ENCODE measurements at regions not wholly inside any gene's neighbourhood (a gene's known extent, or its start where the extent isn't known, plus 50 kb on each side); places are given as distances from the start of the nearest gene placed in this dataset.
"Not testable (repeated sequence)": the region's sequence is repeated elsewhere in the genome, so short reads cannot be mapped to it uniquely, and the experiment has no call there.

DNA sequence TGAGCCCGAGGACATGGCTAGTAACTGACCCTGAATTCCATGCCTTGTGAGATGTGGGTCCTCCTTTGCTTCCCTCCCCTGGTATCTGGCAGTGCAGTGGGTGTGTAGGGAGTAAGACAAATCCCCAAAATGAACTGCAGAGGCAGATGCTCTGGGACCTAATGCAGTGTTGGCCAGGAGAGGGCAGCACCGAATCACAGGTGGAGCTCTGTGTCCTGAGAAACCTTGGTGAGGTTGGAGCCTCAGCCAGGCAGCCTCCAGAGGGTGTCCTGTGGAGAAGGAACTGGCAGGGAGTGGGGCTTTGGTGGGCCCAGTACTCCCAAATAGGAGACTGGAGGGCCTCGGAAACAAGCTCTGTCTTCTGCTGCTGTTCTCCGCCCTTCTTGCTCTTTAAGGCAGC is 209.9 kb downstream of the CCNG2 start:
- not testable (repeated sequence) for H3K9ac ChIP-seq (ENCODE audit: extremely low read depth, low read length, poor library complexity, severe bottlenecking); H3K27me3 ChIP-seq (ENCODE audit: control insufficient read depth, insufficient read depth, low read length, poor library complexity, severe bottlenecking); H3K36me3 Mint-ChIP-seq (ENCODE audit: low read depth); H3K4me3 Mint-ChIP-seq; H3K36me3 ChIP-seq (ENCODE audit: control insufficient read depth, insufficient read depth, low read length); H3K27ac ChIP-seq (ENCODE audit: low read depth, low read length); H3K27ac Mint-ChIP-seq; H3K9me3 ChIP-seq (ENCODE audit: control insufficient read depth, low read length); H3K9me3 Mint-ChIP-seq; H3K4me1 Mint-ChIP-seq; DNase-seq; H3K4me1 ChIP-seq (ENCODE audit: control insufficient read depth, insufficient read depth, low read length); H3K4me3 ChIP-seq (ENCODE audit: low read length)
- WGBS, 2 experiments (ENCODE audit: insufficient coverage in 1 of 2, insufficient read length in 1 of 2) = 60% methylated on average over 3 of the region's 4 CpGs; no CpG with 5 or more reads in 1 of the 2 experiments
- peaks cover 21% of the 10 kb centered on the region for H3K27me3 Mint-ChIP-seq (ENCODE audit: insufficient read depth)
- TF ChIP-seq, protein P1, sequence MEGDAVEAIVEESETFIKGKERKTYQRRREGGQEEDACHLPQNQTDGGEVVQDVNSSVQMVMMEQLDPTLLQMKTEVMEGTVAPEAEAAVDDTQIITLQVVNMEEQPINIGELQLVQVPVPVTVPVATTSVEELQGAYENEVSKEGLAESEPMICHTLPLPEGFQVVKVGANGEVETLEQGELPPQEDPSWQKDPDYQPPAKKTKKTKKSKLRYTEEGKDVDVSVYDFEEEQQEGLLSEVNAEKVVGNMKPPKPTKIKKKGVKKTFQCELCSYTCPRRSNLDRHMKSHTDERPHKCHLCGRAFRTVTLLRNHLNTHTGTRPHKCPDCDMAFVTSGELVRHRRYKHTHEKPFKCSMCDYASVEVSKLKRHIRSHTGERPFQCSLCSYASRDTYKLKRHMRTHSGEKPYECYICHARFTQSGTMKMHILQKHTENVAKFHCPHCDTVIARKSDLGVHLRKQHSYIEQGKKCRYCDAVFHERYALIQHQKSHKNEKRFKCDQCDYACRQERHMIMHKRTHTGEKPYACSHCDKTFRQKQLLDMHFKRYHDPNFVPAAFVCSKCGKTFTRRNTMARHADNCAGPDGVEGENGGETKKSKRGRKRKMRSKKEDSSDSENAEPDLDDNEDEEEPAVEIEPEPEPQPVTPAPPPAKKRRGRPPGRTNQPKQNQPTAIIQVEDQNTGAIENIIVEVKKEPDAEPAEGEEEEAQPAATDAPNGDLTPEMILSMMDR (conservative IDR thresholded peaks at IDR 0.05) = peak; percentile 58

DNA sequence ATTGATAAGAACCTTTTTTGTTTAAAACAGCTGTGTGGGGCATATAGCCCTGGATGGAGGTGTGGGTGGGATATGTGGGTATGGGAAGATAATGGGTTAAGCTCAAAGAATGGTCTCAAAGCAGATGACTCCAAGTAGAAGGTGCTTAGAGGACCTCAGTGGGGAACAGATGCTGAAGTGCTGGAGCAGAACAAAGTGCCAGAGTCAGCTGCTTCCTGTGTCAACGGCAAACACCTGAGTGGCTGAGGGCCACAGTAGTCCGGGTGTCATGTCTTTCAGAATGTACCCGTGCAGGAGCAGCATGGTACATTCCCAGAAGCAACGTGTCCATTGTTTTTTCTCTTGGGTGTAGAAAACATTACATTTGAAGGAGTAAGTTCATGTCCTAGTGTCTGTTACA is 210.6 kb downstream of the CCNG2 start:
- Histone ChIP-seq H3K27me3 (ENCODE audit: control insufficient read depth, insufficient read depth, low read length, poor library complexity, severe bottlenecking) (peaks cover 4% of the 10 kb centered on the region), H3K9ac (ENCODE audit: extremely low read depth, low read length, poor library complexity, severe bottlenecking) (no peak overlapping the region), H3K27ac (ENCODE audit: low read depth, low read length) (no peak overlapping the region), H3K36me3 (ENCODE audit: control insufficient read depth, insufficient read depth, low read length) (no peaks in the 10 kb centered on the region), H3K4me1 (ENCODE audit: control insufficient read depth, insufficient read depth, low read length) (no peaks in the 10 kb centered on the region), H3K4me3 (ENCODE audit: low read length) (no peak overlapping the region), H3K9me3 (ENCODE audit: control insufficient read depth, low read length) (no peaks in the 10 kb centered on the region)
- Mint-ChIP-seq H3K27ac (no peak overlapping the region), H3K4me3 (no peak overlapping the region), H3K4me1 (peaks cover 1% of the 10 kb centered on the region), H3K9me3 (no peaks in the 10 kb centered on the region), H3K36me3 (ENCODE audit: low read depth) (no peaks in the 10 kb centered on the region), H3K27me3 (ENCODE audit: insufficient read depth) (peaks cover 21% of the 10 kb centered on the region)
- DNase-seq = no peak
- TF ChIP-seq, protein P1 (conservative IDR thresholded peaks at IDR 0.05) = no peak
- WGBS, 2 experiments (ENCODE audit: insufficient coverage in 1 of 2, insufficient read length in 1 of 2) = 75 to 83% methylated on average over 3 to 4 of the region's 4 CpGs

DNA sequence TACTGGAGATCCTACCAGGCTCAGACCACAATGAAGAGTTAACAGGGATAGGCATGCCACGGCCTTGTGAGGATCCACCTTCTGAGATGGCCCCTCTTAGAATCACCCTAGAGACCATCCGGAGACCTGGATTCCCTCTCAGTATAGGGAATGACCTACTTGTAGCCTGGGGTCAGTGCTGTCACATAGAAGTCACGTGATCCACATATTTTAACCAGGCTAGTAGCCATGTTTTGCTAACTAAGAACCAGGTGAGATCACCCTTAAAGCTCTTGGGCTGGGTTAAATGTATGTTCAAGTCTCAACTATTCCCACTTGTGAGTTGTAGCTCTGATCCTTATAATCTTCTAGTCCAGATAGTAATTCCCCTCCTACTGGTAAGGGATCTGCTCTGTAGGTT is 215.4 kb downstream of the CCNG2 start:
- H3K27me3 ChIP-seq (ENCODE audit: control insufficient read depth, insufficient read depth, low read length, poor library complexity, severe bottlenecking) = peaks cover 4% of the 10 kb centered on the region
- no peak overlapping the region for H3K9ac ChIP-seq (ENCODE audit: extremely low read depth, low read length, poor library complexity, severe bottlenecking)
- H3K9me3 ChIP-seq (ENCODE audit: control insufficient read depth, low read length) = no peaks in the 10 kb centered on the region
- peaks cover 22% of the 10 kb centered on the region for H3K27me3 Mint-ChIP-seq (ENCODE audit: insufficient read depth)
- H3K4me1 ChIP-seq (ENCODE audit: control insufficient read depth, insufficient read depth, low read length) = no peaks in the 10 kb centered on the region
- DNase-seq = no peak
- 78 to 86% methylated on average over 3 of the region's 3 CpGs for WGBS, 2 experiments (ENCODE audit: insufficient coverage in 1 of 2, insufficient read length in 1 of 2)
- H3K4me3 ChIP-seq (ENCODE audit: low read length) = no peak overlapping the region
- no peaks in the 10 kb centered on the region for H3K36me3 Mint-ChIP-seq (ENCODE audit: low read depth)
- no peaks in the 10 kb centered on the region for H3K4me1 Mint-ChIP-seq
- no peaks in the 10 kb centered on the region for H3K36me3 ChIP-seq (ENCODE audit: control insufficient read depth, insufficient read depth, low read length)
- H3K9me3 Mint-ChIP-seq = no peaks in the 10 kb centered on the region
- TF ChIP-seq, protein P1 (conservative IDR thresholded peaks at IDR 0.05) = no peak
- H3K27ac Mint-ChIP-seq = no peak overlapping the region
- no peak overlapping the region for H3K27ac ChIP-seq (ENCODE audit: low read depth, low read length)
- no peak overlapping the region for H3K4me3 Mint-ChIP-seq

All from endodermal cell (in vitro differentiated cells).